ENCODE measurements at regions not wholly inside any gene's neighbourhood (a gene's known extent, or its start where the extent isn't known, plus 50 kb on each side); places are given as distances from the start of the nearest gene placed in this dataset.

DNA sequence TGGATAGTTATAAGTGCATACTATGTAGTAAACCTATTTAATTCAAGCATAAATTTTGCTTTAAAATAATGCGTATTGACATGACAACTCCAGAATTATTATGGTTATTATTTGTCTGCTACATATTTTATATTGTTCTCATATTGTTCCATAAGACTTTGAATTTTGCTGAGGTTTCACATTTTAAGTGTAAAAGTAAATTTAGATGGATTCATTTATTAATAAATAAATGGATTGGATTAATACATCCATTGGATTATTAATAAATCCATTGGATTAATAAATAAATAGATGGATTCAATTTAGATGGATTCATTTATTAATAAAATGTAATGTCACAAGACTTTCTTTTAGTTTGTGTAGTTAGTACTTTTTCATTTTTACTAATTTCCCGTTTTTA is 1768.0 kb upstream of the PCDH10 start:
- Histone ChIP-seq H2AFZ (no peak overlapping the region), H3K27me3 (ENCODE audit: control insufficient read depth, insufficient read depth, low read length) (no peaks in the 10 kb centered on the region), H3K9me3 (ENCODE audit: control insufficient read depth, low read length) (no peaks in the 10 kb centered on the region), H3K4me3 (ENCODE audit: low read depth, low read length) (no peak overlapping the region), H3K36me3 (ENCODE audit: control insufficient read depth, insufficient read depth, low read length) (no peaks in the 10 kb centered on the region), H3K27ac (no peak overlapping the region), H3K4me1 (no peaks in the 10 kb centered on the region), H3K79me2 (no peaks in the 10 kb centered on the region), H3K4me2 (ENCODE audit: low read length) (no peak overlapping the region), H3K9ac (no peak overlapping the region)
- TF ChIP-seq, protein P1, sequence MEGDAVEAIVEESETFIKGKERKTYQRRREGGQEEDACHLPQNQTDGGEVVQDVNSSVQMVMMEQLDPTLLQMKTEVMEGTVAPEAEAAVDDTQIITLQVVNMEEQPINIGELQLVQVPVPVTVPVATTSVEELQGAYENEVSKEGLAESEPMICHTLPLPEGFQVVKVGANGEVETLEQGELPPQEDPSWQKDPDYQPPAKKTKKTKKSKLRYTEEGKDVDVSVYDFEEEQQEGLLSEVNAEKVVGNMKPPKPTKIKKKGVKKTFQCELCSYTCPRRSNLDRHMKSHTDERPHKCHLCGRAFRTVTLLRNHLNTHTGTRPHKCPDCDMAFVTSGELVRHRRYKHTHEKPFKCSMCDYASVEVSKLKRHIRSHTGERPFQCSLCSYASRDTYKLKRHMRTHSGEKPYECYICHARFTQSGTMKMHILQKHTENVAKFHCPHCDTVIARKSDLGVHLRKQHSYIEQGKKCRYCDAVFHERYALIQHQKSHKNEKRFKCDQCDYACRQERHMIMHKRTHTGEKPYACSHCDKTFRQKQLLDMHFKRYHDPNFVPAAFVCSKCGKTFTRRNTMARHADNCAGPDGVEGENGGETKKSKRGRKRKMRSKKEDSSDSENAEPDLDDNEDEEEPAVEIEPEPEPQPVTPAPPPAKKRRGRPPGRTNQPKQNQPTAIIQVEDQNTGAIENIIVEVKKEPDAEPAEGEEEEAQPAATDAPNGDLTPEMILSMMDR (IDR thresholded peaks at IDR 0.05), result no peak

DNA sequence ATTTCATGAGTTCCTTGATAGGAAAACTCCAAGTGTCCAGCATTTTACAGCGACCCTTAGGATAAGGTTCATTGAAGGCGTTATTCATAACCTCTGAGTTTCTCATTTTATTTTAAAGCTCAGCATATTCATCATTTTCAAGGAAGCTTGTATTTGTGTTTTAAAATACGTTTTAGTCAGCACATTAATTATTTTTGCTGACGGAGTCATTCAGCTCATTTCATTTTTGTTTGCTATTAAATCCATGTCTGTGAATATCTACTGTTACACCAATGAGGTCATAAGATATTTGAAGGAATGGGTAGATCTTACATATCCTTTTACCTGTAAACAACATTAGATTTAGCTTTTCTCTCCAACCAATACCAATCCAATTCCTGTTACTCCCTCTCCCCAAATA is 1766.3 kb upstream of the PCDH10 start:
- H3K4me1 ChIP-seq, result no peaks in the 10 kb centered on the region
- H3K4me2 ChIP-seq (ENCODE audit: low read length), result no peak overlapping the region
- TF ChIP-seq, protein P1 (IDR thresholded peaks at IDR 0.05), result no peak
- H3K9me3 ChIP-seq (ENCODE audit: control insufficient read depth, low read length), result no peaks in the 10 kb centered on the region
- H3K27ac ChIP-seq, result no peak overlapping the region
- no peak overlapping the region for H2AFZ ChIP-seq
- no peak overlapping the region for H3K9ac ChIP-seq
- H3K36me3 ChIP-seq (ENCODE audit: control insufficient read depth, insufficient read depth, low read length), result no peaks in the 10 kb centered on the region
- no peaks in the 10 kb centered on the region for H3K79me2 ChIP-seq
- no peak overlapping the region for H3K4me3 ChIP-seq (ENCODE audit: low read depth, low read length)
- H3K27me3 ChIP-seq (ENCODE audit: control insufficient read depth, insufficient read depth, low read length), result no peaks in the 10 kb centered on the region

GRCh38 chr4:131388277-131388676 is 1760.8 kb upstream of the PCDH10 start:
- H3K9ac ChIP-seq, result no peak overlapping the region
- TF ChIP-seq, protein P1 (IDR thresholded peaks at IDR 0.05), result no peak
- no peak overlapping the region for H3K4me2 ChIP-seq (ENCODE audit: low read length)
- no peaks in the 10 kb centered on the region for H3K36me3 ChIP-seq (ENCODE audit: control insufficient read depth, insufficient read depth, low read length)
- H3K27me3 ChIP-seq (ENCODE audit: control insufficient read depth, insufficient read depth, low read length), result no peaks in the 10 kb centered on the region
- H2AFZ ChIP-seq, result no peak overlapping the region
- H3K27ac ChIP-seq, result no peak overlapping the region
- no peaks in the 10 kb centered on the region for H3K4me1 ChIP-seq
- H3K9me3 ChIP-seq (ENCODE audit: control insufficient read depth, low read length), result no peaks in the 10 kb centered on the region
- no peaks in the 10 kb centered on the region for H3K79me2 ChIP-seq
- no peak overlapping the region for H3K4me3 ChIP-seq (ENCODE audit: low read depth, low read length)

- TF ChIP-seq, protein P1 (IDR thresholded peaks at IDR 0.05), result no peak
- no peaks in the 10 kb centered on the region for H3K36me3 ChIP-seq (ENCODE audit: control insufficient read depth, insufficient read depth, low read length)
- no peak overlapping the region for H3K4me3 ChIP-seq (ENCODE audit: low read depth, low read length)
- no peaks in the 10 kb centered on the region for H3K4me1 ChIP-seq
- H3K27me3 ChIP-seq (ENCODE audit: control insufficient read depth, insufficient read depth, low read length), result no peaks in the 10 kb centered on the region
- no peaks in the 10 kb centered on the region for H3K9me3 ChIP-seq (ENCODE audit: control insufficient read depth, low read length)
- H3K79me2 ChIP-seq, result no peaks in the 10 kb centered on the region
- H2AFZ ChIP-seq, result no peak overlapping the region
- H3K4me2 ChIP-seq (ENCODE audit: low read length), result no peak overlapping the region
- H3K27ac ChIP-seq, result no peak overlapping the region
- no peak overlapping the region for H3K9ac ChIP-seq
Observed at GRCh38 chr4:131408102-131408501, 1741.0 kb upstream of the PCDH10 start.

DNA sequence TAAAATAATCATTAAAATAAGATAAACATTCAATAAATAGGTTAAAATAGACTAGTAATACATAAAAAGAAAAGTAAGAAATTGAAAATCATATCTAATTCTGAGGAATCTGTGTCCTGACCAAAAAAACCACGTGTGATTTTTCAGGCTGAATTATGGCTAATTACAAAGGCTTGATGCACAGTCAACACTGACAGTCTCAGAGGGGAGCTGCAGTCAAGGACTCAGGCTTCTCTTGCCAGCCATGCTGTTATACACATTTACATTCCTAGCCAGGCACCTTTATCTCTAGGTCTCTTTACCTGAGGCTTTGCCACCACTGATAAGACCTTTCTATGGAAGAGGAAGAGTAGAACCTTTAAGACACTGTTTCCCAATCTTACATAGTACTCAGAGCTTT is 1737.7 kb upstream of the PCDH10 start:
- Histone ChIP-seq H2AFZ (no peak overlapping the region), H3K4me1 (no peaks in the 10 kb centered on the region), H3K27me3 (ENCODE audit: control insufficient read depth, insufficient read depth, low read length) (no peaks in the 10 kb centered on the region), H3K27ac (no peak overlapping the region), H3K9ac (no peak overlapping the region), H3K4me2 (ENCODE audit: low read length) (no peak overlapping the region), H3K36me3 (ENCODE audit: control insufficient read depth, insufficient read depth, low read length) (no peaks in the 10 kb centered on the region), H3K79me2 (no peaks in the 10 kb centered on the region), H3K9me3 (ENCODE audit: control insufficient read depth, low read length) (no peaks in the 10 kb centered on the region), H3K4me3 (ENCODE audit: low read depth, low read length) (no peak overlapping the region)
- TF ChIP-seq, protein P1 (IDR thresholded peaks at IDR 0.05), result no peak
